ENCODE measurements at regions not wholly inside any gene's neighbourhood (a gene's known extent, or its start where the extent isn't known, plus 50 kb on each side); places are given as distances from the start of the nearest gene placed in this dataset.

- no peak for TF ChIP-seq YY1 (tag by site-specific recombination; IDR thresholded peaks at IDR 0.05)
- TF ChIP-seq KLF16 (tag by site-specific recombination; IDR thresholded peaks at IDR 0.05): no peak
- no peak for TF ChIP-seq ZNF707 (tag by site-specific recombination; IDR thresholded peaks at IDR 0.05)
- TF ChIP-seq CTCF (tag by site-specific recombination; IDR thresholded peaks at IDR 0.05): no peak
- no peak for TF ChIP-seq ZNF664 (tag by site-specific recombination; IDR thresholded peaks at IDR 0.05)
- no peak for TF ChIP-seq KLF9 (tag by site-specific recombination; IDR thresholded peaks at IDR 0.05; ENCODE audit: low read depth)
- no peak for TF ChIP-seq ZNF423 (tag by site-specific recombination; IDR thresholded peaks at IDR 0.05)
- TF ChIP-seq, protein P1, sequence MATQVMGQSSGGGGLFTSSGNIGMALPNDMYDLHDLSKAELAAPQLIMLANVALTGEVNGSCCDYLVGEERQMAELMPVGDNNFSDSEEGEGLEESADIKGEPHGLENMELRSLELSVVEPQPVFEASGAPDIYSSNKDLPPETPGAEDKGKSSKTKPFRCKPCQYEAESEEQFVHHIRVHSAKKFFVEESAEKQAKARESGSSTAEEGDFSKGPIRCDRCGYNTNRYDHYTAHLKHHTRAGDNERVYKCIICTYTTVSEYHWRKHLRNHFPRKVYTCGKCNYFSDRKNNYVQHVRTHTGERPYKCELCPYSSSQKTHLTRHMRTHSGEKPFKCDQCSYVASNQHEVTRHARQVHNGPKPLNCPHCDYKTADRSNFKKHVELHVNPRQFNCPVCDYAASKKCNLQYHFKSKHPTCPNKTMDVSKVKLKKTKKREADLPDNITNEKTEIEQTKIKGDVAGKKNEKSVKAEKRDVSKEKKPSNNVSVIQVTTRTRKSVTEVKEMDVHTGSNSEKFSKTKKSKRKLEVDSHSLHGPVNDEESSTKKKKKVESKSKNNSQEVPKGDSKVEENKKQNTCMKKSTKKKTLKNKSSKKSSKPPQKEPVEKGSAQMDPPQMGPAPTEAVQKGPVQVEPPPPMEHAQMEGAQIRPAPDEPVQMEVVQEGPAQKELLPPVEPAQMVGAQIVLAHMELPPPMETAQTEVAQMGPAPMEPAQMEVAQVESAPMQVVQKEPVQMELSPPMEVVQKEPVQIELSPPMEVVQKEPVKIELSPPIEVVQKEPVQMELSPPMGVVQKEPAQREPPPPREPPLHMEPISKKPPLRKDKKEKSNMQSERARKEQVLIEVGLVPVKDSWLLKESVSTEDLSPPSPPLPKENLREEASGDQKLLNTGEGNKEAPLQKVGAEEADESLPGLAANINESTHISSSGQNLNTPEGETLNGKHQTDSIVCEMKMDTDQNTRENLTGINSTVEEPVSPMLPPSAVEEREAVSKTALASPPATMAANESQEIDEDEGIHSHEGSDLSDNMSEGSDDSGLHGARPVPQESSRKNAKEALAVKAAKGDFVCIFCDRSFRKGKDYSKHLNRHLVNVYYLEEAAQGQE (tag by site-specific recombination; IDR thresholded peaks at IDR 0.05): no peak
- no peak for TF ChIP-seq ZBTB7A (tag by site-specific recombination; IDR thresholded peaks at IDR 0.05; ENCODE audit: low read depth)
- no peak for TF ChIP-seq AEBP2 (tag by site-specific recombination; IDR thresholded peaks at IDR 0.05; ENCODE audit: borderline replicate concordance)
- TF ChIP-seq ZNF121 (tag by site-specific recombination; IDR thresholded peaks at IDR 0.05): no peak
- TF ChIP-seq ZNF302 (tag by site-specific recombination; IDR thresholded peaks at IDR 0.05; ENCODE audit: low read depth): no peak
- no peak for TF ChIP-seq ZNF701 (tag by site-specific recombination; IDR thresholded peaks at IDR 0.05)
Measured at GRCh38 chr5:124235576-124235975, 510.9 kb downstream of the ZNF608 start.

Data from HEK293 (cell line).